GM21619 (cell line): ENCODE measurements at regions not wholly inside any gene's neighbourhood (a gene's known extent, or its start where the extent isn't known, plus 50 kb on each side); places are given as distances from the start of the nearest gene placed in this dataset.
"Not testable (repeated sequence)": the region's sequence is repeated elsewhere in the genome, so short reads cannot be mapped to it uniquely, and the experiment has no call there.

Source experiments
- ATAC-seq: cut with Tn5 transposase; IDR thresholded peaks from one replicate; pipeline ENCODE4 v1.9.1; 2021; ENCODE audit not compliant: unreplicated experiment

DNA sequence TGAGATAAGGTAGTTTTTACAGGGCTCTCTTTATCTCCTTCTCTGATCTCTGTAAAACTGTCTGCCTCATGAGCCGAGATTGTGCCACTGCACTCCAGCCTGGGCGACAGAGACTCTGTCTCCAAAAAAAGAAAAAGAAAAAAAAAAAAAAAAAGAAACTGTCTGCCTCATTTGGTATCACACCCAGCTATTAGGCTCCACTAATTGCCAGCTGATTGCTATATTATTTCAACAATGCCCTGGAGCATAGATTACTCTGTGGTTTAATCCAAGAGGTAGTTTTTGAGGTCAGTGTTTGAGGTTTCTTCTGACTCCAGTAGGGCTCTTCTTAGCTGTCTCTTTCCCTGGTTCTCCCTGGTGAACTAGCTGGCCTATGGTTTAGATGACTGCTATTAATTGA is 268.1 kb upstream of the PLPP4 start:
- ATAC-seq = no peak

DNA sequence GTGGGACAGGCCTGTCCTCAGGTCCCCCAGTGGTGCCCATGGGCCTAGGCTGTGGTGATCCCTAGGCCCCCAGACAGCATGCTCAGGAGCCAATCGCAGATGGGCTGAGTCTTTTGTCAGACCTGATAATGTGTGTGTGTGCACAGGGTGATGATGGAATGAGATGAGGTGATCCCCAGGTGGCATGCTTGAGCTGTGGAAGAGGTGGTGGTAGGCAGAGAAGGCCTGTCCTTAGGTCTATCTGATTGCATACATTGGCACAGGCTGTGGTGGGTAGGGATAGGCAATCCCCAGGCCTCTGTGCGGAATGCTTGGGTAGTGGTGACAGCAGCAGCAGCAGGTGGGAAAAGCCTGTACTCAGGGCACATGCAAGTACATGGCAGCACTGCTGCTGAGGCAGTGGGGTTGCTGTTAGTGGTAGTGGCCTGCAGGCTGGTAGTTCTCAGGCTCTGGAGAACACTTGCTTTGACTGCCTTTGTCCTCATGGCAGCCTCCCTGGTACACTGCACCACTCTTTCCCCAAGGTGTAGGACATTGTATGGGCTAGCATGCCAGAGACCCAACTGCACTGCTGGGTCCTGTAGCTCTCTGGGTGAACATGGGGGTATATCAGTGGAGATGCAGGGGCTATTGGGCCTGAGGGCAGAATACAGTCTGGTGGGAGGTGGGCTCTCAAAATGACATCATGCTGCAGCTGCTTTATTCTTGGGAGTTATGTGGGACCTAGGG is 260.9 kb upstream of the PLPP4 start:
- ATAC-seq = no peak

GRCh38 chr10:120204877-120205276 is 252.2 kb upstream of the PLPP4 start:
- no peak for ATAC-seq

- no peak for ATAC-seq
Measured at GRCh38 chr10:120205368-120206018, 251.5 kb upstream of the PLPP4 start.

- no peak for ATAC-seq
Measured at GRCh38 chr10:120208488-120208887, 248.5 kb upstream of the PLPP4 start.

DNA sequence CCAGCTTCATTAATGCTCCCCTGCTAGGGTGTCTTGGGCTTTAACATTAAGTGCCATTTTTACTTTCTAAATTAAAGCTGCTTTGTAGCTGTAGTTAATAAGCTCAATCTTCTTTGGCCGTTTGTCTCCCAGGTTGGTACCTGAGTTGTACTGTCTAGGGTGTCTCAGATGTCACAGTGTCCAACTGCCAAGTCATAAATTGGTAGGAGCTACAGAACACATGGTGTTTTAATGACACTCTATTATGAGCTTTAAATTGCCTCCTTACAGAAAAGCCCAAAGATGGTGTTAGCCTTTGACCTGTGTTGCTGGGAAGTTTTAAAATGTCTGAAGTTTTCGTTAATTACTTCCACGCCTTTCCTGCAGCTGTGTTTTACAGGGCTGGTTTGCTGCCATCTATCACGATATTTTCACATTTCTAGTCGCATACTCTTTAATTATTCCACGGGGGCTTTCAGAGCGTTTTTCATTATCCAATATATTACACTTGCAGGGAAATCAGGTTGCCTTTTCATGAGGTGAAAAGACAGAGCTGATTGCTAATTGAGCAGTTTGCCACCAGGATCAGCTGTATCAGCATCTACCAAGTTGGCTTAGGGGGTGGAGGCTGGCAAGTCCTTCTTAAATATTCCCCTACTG is 247.8 kb upstream of the PLPP4 start:
- ATAC-seq = no peak

DNA sequence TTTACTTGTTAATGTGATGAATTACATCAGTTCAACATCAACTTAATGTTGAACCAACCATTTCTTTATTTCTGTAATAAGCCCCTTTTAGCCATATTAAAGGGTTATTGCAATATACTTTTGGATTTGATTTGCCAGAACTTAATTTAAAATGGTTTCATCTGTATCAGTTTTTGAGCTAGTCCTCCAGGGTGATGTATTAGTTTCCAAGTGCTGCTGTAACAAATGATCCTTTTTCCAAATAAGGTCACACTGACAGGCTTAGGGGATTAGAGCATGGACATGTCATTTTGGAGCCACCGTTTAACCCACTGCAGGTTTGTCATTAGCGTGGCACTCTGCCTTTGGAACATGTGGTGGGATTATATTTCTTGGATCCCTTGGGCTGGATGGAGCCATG is 244.8 kb upstream of the PLPP4 start:
- ATAC-seq = no peak

GRCh38 chr10:120213283-120213682 is 243.7 kb upstream of the PLPP4 start:
- ATAC-seq = not testable (repeated sequence)

DNA sequence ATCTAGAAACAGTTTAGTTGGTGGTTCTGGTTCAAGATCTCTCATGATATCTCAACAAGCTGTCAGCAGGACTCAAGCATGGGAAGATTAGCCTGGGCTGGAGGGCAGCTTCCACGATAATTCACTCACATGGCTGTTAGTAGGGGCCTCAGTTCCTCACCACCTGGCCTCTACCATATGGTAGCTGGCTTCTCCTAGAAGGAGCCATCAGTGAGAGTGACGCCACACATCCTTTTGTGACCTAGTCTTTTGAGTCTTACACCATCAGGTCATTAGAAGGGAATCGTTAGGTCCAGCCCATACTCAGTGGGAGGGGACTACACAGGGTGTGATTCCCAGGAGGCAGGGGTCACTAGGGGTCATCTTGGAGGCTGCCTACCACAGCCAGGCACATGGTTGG is 239.3 kb upstream of the PLPP4 start:
- no peak for ATAC-seq

GRCh38 chr10:120221873-120222485 is 235.0 kb upstream of the PLPP4 start:
- no peak for ATAC-seq

GRCh38 chr10:120229641-120230040 is 227.4 kb upstream of the PLPP4 start:
- ATAC-seq = no peak

- ATAC-seq = not testable (repeated sequence)
Measured at GRCh38 chr10:120239695-120240094, 217.3 kb upstream of the PLPP4 start.

GRCh38 chr10:120251821-120252442 is 205.1 kb upstream of the PLPP4 start:
- ATAC-seq = no peak

- ATAC-seq = no peak
Measured at GRCh38 chr10:120253131-120253530, 203.9 kb upstream of the PLPP4 start.

DNA sequence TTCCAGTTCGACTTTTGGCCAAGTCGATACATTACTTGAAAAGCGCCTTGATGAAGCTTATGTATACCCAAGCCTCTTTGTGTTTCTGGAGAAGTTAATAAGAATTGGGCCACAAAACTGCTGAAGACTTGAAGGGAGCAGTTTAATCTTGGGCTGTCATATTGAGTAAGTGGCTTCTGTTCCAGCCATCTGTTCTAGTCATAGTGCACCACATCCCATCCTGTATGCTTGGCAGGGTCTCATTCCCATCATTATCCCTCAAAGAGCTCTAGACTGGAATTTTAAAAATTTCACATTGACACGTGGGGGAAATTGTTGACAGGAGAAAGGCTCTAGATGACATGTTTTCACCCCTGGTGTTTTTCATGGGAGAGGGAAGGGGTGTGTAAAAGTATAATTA is 196.6 kb upstream of the PLPP4 start:
- no peak for ATAC-seq

DNA sequence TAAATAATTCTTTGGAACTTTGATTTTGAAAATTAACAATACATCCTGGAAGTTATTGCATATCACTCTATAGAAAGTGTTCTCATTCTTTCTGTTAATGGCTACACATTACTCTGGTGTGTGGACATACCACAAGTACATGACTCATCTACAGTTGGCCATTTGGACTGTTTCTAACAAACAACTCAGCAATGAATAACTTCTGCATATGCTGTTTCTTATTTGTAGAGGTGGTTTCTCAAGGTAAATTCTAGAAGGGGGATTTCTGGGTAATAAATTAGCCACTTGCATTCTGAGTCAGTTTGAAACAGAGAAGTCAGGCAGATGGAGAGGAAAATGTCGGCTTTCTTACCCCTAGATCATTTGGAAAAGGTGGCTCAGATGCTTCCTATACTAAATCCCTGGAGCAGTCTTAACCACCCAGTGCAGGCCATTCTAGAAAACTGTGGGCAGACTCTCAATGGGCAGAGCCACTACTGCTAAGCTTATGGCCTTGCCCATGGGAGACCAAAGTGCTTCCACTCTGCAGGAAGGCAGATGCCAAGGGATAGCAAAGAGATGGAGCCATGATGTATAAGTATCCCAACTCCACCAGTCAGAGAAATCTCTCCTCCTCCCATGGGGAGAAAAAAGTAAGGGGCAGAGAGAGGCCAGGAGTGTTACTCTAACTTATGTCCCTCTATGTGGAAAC is 194.0 kb upstream of the PLPP4 start:
- peak; percentile 95 for ATAC-seq

GRCh38 chr10:120266022-120266421 is 191.0 kb upstream of the PLPP4 start:
- no peak for ATAC-seq

DNA sequence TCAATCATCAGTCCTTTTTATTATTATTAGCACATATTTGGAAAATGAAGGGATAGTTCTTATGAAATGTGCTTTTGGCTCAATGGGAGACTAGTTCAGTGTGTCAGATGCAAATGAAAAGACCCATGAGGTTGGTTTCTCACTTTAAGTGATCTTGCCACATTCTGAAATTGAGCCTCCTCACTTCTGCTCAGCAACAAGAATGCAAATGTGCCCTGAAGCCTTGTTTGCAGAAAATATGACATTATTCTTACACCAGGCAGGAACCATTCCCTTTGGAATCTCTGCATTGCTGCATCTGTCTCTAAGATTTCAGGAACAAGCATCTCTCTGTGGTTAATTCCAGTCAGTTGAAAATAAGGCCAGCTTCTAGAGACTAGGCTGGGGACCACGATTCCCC is 186.1 kb upstream of the PLPP4 start:
- ATAC-seq = no peak

- ATAC-seq = no peak
Measured at GRCh38 chr10:120271696-120272095, 185.3 kb upstream of the PLPP4 start.

GRCh38 chr10:120272350-120272749 is 184.7 kb upstream of the PLPP4 start:
- no peak for ATAC-seq

DNA sequence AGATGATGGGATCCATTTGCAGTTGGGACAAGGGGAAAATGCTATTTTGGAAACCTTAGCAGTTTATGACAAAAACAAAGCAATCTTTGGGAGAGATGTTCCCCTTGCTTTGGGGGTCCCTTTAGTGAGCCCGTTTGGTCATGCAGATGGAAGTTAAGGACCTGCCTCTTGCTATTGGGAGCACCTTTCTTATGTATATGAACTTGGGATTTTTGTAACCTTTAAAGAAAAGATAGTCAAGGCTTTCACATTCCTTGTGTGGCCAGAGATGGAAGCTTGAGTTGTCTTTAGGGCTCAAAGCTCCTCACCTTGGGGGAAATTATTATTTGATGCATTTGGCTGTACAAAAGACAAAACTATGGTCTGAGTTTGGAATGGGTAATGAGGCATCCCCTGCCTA is 179.0 kb upstream of the PLPP4 start:
- ATAC-seq = no peak
